Trophoblast cell (in vitro differentiated cells and primary cell): ENCODE measurements at regions not wholly inside any gene's neighbourhood (a gene's known extent, or its start where the extent isn't known, plus 50 kb on each side); places are given as distances from the start of the nearest gene placed in this dataset.

Source experiments
- DNase-seq, 2 donors: peaks; one replicate each; pipeline ENCODE4 v3.0.0-alpha.2; 2016
- H2AFZ ChIP-seq: 2 replicates; pipeline ENCODE4 v1.6.1; 2013; ENCODE audit warnings: low read length, moderate library complexity, mild to moderate bottlenecking; ENCODE audit not compliant: insufficient read depth, poor library complexity
- H2AK5ac ChIP-seq: 2 replicates; pipeline ENCODE4 v1.6.1; 2013; ENCODE audit warnings: mild to moderate bottlenecking, low read length
- H2BK120ac ChIP-seq: 2 replicates; pipeline ENCODE4 v1.6.1; 2013; ENCODE audit warnings: low read length, mild to moderate bottlenecking, moderate library complexity; ENCODE audit not compliant: insufficient read depth, poor library complexity
- H2BK12ac ChIP-seq: 2 replicates; pipeline ENCODE4 v1.6.1; 2013; ENCODE audit warnings: mild to moderate bottlenecking, low read length, moderate library complexity
- H2BK5ac ChIP-seq: 2 replicates; pipeline ENCODE4 v1.6.1; 2013; ENCODE audit warnings: low read length, low read depth, moderate library complexity, mild to moderate bottlenecking; ENCODE audit not compliant: poor library complexity
- H3K14ac ChIP-seq: 2 replicates; pipeline ENCODE4 v1.6.1; 2013; ENCODE audit warnings: mild to moderate bottlenecking, low read length
- H3K18ac ChIP-seq: 2 replicates; pipeline ENCODE4 v1.6.1; 2013; ENCODE audit warnings: mild to moderate bottlenecking, low read length
- H3K23ac ChIP-seq: 2 replicates; pipeline ENCODE4 v1.6.1; 2013; ENCODE audit warnings: low read length
- H3K27ac ChIP-seq: 2 replicates; pipeline ENCODE4 v1.5.1; 2013; ENCODE audit warnings: low read depth, mild to moderate bottlenecking, inconsistent platforms, low read length, moderate library complexity
- H3K27me3 ChIP-seq: 2 replicates; pipeline ENCODE4 v1.6.1; 2013; ENCODE audit warnings: inconsistent platforms, mild to moderate bottlenecking, low read length, moderate library complexity; ENCODE audit not compliant: insufficient read depth
- H3K36me3 ChIP-seq, 2 experiments: 1 replicate in 1 of 2; 2 replicates in 1 of 2; pipeline ENCODE4 v1.6.1; 2013; ENCODE audit warnings: low read length in 2 of 2, mild to moderate bottlenecking in 2 of 2, moderate library complexity in 1 of 2; ENCODE audit not compliant: insufficient read depth in 2 of 2, control insufficient read depth in 1 of 2
- H3K4ac ChIP-seq: 2 replicates; pipeline ENCODE4 v1.6.1; 2013; ENCODE audit warnings: low read depth, mild to moderate bottlenecking, low read length, moderate library complexity
- H3K4me1 ChIP-seq, 2 experiments: 1 replicate in 1 of 2; 2 replicates in 1 of 2; pipeline ENCODE4 v1.6.1; 2013; ENCODE audit warnings: low read length in 2 of 2, mild to moderate bottlenecking in 2 of 2, moderate library complexity in 1 of 2; ENCODE audit not compliant: insufficient read depth in 2 of 2, control insufficient read depth in 1 of 2
- H3K4me2 ChIP-seq: 2 replicates; pipeline ENCODE4 v1.6.1; 2013; ENCODE audit warnings: inconsistent platforms, mild to moderate bottlenecking, low read length, moderate library complexity
- H3K4me3 ChIP-seq: 2 replicates; pipeline ENCODE4 v1.5.1; 2013; ENCODE audit warnings: mild to moderate bottlenecking, low read depth, low read length, inconsistent platforms
- H3K79me1 ChIP-seq: one replicate; pipeline ENCODE4 v1.6.1; 2013; ENCODE audit warnings: low read length
- H3K79me2 ChIP-seq: 2 replicates; pipeline ENCODE4 v1.6.1; 2013; ENCODE audit warnings: low read length, mild to moderate bottlenecking; ENCODE audit not compliant: control insufficient read depth, insufficient read depth, poor library complexity
- H3K9ac ChIP-seq: 2 replicates; pipeline ENCODE4 v1.6.1; 2013; ENCODE audit warnings: mild to moderate bottlenecking, low read length
- H3K9me3 ChIP-seq: 2 replicates; pipeline ENCODE4 v1.6.1; 2013; ENCODE audit warnings: low read depth, mild to moderate bottlenecking, control low read depth, inconsistent platforms, low read length; ENCODE audit not compliant: insufficient read depth
- H4K12ac ChIP-seq: 2 replicates; pipeline ENCODE4 v1.6.1; 2013; ENCODE audit warnings: low read depth, mild to moderate bottlenecking, low read length, moderate library complexity
- H4K8ac ChIP-seq: 2 replicates; pipeline ENCODE4 v1.6.1; 2013; ENCODE audit warnings: low read depth, mild to moderate bottlenecking, low read length, moderate library complexity
- H4K91ac ChIP-seq: one replicate; pipeline ENCODE4 v1.6.1; 2013; ENCODE audit warnings: low read depth, mild to moderate bottlenecking, low read length, moderate library complexity
- WGBS: extraction: QIAGEN DNeasy Blood & Tissue Kit; methylation state at CpG from one replicate; pipeline ENCODE4 v1.1.7; 2013; ENCODE audit warnings: missing lambda C conversion rate; ENCODE audit not compliant: insufficient read length, insufficient coverage; ENCODE audit errors: extremely low coverage; 5-methylcytosine and 5-hydroxymethylcytosine counted together

GRCh38 chr14:100967930-100968329 is 64.4 kb upstream of the RTL1 start:
- Histone ChIP-seq H3K23ac (no peak overlapping the region), H2AK5ac (no peak overlapping the region), H4K91ac (no peak overlapping the region), H2BK5ac (no peak overlapping the region), H2BK12ac (no peak overlapping the region), H3K4me3 (no peak overlapping the region), H3K4me2 (no peak overlapping the region), H3K27ac (no peak overlapping the region), H3K27me3 (no peaks in the 10 kb centered on the region), H3K36me3 (no peaks in the 10 kb centered on the region), H3K18ac (no peak overlapping the region), H3K9me3 (peaks cover 3% of the 10 kb centered on the region), H3K4me1 (no peaks in the 10 kb centered on the region), H3K79me1 (no peaks in the 10 kb centered on the region), H2AFZ (no peak overlapping the region), H3K14ac (no peak overlapping the region), H3K4ac (no peak overlapping the region), H4K12ac (no peak overlapping the region), H3K79me2 (no peaks in the 10 kb centered on the region), H3K9ac (no peak overlapping the region), H2BK120ac (no peak overlapping the region), H4K8ac (no peak overlapping the region)
- DNase-seq, result no peak
- 100% methylated on average over 1 of the region's 2 CpGs for WGBS

- H4K12ac ChIP-seq, result no peak overlapping the region
- H3K4me2 ChIP-seq, result no peak overlapping the region
- no peaks in the 10 kb centered on the region for H3K9me3 ChIP-seq
- H2BK120ac ChIP-seq, result no peak overlapping the region
- no peaks in the 10 kb centered on the region for H3K36me3 ChIP-seq
- H4K8ac ChIP-seq, result no peak overlapping the region
- H3K14ac ChIP-seq, result no peak overlapping the region
- H3K4me1 ChIP-seq, result no peaks in the 10 kb centered on the region
- WGBS, result no CpG with 5 or more reads among the region's 8 CpGs
- no peak overlapping the region for H2AK5ac ChIP-seq
- no peak overlapping the region for H3K4me3 ChIP-seq
- no peak overlapping the region for H4K91ac ChIP-seq
- H2BK12ac ChIP-seq, result no peak overlapping the region
- no peak overlapping the region for H3K9ac ChIP-seq
- H3K79me1 ChIP-seq, result no peaks in the 10 kb centered on the region
- H3K18ac ChIP-seq, result no peak overlapping the region
- no peak overlapping the region for H3K27ac ChIP-seq
- H3K27me3 ChIP-seq, result no peaks in the 10 kb centered on the region
- no peak for DNase-seq
- no peak overlapping the region for H3K4ac ChIP-seq
- no peak overlapping the region for H2AFZ ChIP-seq
- no peak overlapping the region for H2BK5ac ChIP-seq
- no peaks in the 10 kb centered on the region for H3K79me2 ChIP-seq
- no peak overlapping the region for H3K23ac ChIP-seq
These were observed 68.8 kb upstream of the RTL1 start for GRCh38 chr14:100972118-100972897.

GRCh38 chr14:100975671-100976070 is 72.1 kb upstream of the RTL1 start:
- WGBS, result no CpG with 5 or more reads among the region's 2 CpGs

GRCh38 chr14:100979079-100979478 is 75.6 kb upstream of the RTL1 start:
- no peak overlapping the region for H3K14ac ChIP-seq
- no peaks in the 10 kb centered on the region for H3K36me3 ChIP-seq
- H2BK120ac ChIP-seq, result no peak overlapping the region
- H2BK5ac ChIP-seq, result no peak overlapping the region
- H3K4me2 ChIP-seq, result no peak overlapping the region
- no peak overlapping the region for H3K23ac ChIP-seq
- no peak overlapping the region for H4K91ac ChIP-seq
- H3K27ac ChIP-seq, result no peak overlapping the region
- no peaks in the 10 kb centered on the region for H3K79me2 ChIP-seq
- H3K9me3 ChIP-seq, result no peaks in the 10 kb centered on the region
- no peak overlapping the region for H2AFZ ChIP-seq
- no peaks in the 10 kb centered on the region for H3K4me1 ChIP-seq
- H2AK5ac ChIP-seq, result no peak overlapping the region
- no peak overlapping the region for H4K12ac ChIP-seq
- DNase-seq, result no peak
- H4K8ac ChIP-seq, result no peak overlapping the region
- H3K79me1 ChIP-seq, result no peaks in the 10 kb centered on the region
- no peak overlapping the region for H3K9ac ChIP-seq
- H3K4me3 ChIP-seq, result no peak overlapping the region
- no peak overlapping the region for H2BK12ac ChIP-seq
- no peak overlapping the region for H3K4ac ChIP-seq
- no peak overlapping the region for H3K18ac ChIP-seq
- no peaks in the 10 kb centered on the region for H3K27me3 ChIP-seq
- no CpG with 5 or more reads among the region's 3 CpGs for WGBS

More at GRCh38 chr14:100975671-100976070, 72.1 kb upstream of the RTL1 start:
- H3K23ac ChIP-seq, result no peak overlapping the region
- no peak overlapping the region for H4K8ac ChIP-seq
- no peak overlapping the region for H2BK5ac ChIP-seq
- H3K79me2 ChIP-seq, result no peaks in the 10 kb centered on the region
- H3K79me1 ChIP-seq, result no peaks in the 10 kb centered on the region
- H3K4me2 ChIP-seq, result no peak overlapping the region
- no peaks in the 10 kb centered on the region for H3K9me3 ChIP-seq
- H3K4me1 ChIP-seq, result no peaks in the 10 kb centered on the region
- no peak overlapping the region for H4K91ac ChIP-seq
- H3K18ac ChIP-seq, result no peak overlapping the region
- no peak for DNase-seq
- no peak overlapping the region for H2AK5ac ChIP-seq
- no peak overlapping the region for H3K14ac ChIP-seq
- H2AFZ ChIP-seq, result no peak overlapping the region
- no peak overlapping the region for H3K9ac ChIP-seq
- no peak overlapping the region for H3K4me3 ChIP-seq
- H3K27ac ChIP-seq, result no peak overlapping the region
- no peaks in the 10 kb centered on the region for H3K27me3 ChIP-seq
- no peak overlapping the region for H4K12ac ChIP-seq
- no peak overlapping the region for H2BK12ac ChIP-seq
- no peak overlapping the region for H3K4ac ChIP-seq
- no peaks in the 10 kb centered on the region for H3K36me3 ChIP-seq
- H2BK120ac ChIP-seq, result no peak overlapping the region
